ENCODE measurements at regions not wholly inside any gene's neighbourhood (a gene's known extent, or its start where the extent isn't known, plus 50 kb on each side); places are given as distances from the start of the nearest gene placed in this dataset.

DNA sequence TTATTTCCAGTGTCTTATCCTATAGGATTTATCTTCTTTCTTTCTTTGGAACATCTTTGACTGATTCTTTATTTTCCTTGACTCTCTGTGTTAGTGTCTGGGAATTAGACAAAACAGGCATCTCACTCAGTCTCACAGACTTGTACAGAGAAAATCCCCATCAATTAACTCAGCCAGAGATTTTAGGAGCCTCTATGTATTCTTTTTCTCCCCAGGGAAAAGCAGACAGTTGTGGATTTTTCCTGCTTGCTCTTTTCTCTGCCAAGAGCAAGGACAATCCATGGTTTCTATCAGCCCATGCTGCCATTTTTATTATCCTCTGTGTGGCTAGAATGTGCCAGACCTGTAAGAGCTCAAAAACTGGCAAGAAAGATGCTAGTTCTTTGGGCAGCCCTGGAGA, 595.1 kb downstream of the SNAPC1 start:
- no peak for DNase-seq (ENCODE audit: extremely low read depth in 1 of 2, low read depth in 1 of 2)

DNA sequence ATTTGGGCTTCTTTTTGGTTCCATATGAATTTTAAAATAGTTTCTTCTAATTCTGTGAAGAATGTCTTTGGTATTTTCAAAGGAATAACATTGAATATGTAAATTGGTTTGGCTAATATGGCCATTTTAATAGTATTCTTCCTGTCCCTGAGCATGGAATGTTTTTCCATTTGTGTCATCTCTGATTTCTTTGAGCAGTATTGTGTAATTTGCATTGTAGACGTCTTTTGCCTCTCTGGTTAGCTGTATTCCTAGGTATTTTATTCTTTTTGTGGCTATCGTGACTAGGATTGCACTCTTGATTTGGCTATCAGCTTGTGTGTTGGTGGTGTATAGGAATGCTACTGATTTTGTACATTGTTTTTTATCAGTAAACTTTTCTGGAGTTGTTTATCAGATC, 601.9 kb downstream of the SNAPC1 start:
- DNase-seq (ENCODE audit: extremely low read depth in 1 of 2, low read depth in 1 of 2), result no peak

DNA sequence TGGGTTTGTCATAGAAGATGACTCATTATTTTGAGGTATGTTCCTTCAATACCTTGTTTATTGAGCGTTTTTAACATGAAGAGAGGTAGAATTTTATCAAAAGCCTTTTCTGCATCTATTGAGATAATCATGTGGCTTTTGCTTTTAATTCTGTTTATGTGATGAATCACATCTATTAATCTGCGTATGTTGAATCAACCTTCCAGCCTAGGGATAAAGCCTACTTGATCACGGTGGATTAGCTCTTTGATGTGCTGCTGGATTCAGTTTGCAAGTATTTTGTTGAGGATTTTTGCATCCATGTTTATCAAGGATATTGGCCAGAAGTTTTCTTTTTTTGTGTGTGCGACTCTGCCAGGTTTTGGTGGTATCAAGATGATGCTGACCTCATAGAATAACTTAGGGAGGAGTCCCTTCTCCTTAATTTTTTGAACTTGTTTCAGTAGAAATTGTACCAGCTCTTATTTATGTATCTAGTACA, 602.6 kb downstream of the SNAPC1 start:
- no peak for DNase-seq (ENCODE audit: extremely low read depth in 1 of 2, low read depth in 1 of 2)

DNA sequence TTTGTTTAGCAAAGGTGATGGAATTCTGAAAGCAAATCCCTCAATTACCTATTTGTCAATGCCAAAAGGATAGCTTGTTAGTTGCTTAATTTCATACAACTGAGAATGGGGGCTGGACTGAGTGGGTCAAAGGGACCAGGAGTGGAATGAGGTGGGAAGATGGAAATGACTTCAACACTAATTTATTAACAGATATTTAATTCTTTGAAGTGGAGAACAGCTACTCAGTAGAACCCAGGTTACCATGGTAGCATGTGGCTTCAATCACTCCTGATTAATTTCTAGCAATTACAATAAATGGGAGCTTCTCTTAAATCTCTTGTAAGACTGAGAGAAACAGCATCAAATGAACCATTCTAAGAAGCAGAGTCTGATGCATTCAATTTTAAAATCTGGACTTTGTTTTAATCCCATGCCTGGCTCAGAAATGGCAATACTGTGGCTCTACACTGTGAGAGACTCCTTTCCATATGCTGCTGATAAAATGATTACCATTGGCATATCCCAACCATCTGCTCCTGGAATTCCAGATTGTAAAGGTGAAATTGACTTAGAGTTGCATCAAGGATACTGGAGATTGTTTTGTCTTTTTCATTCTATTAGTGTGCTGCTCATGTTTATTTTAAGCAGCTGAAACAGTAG, 607.8 kb downstream of the SNAPC1 start:
- no peak for DNase-seq (ENCODE audit: extremely low read depth in 1 of 2, low read depth in 1 of 2)

DNA sequence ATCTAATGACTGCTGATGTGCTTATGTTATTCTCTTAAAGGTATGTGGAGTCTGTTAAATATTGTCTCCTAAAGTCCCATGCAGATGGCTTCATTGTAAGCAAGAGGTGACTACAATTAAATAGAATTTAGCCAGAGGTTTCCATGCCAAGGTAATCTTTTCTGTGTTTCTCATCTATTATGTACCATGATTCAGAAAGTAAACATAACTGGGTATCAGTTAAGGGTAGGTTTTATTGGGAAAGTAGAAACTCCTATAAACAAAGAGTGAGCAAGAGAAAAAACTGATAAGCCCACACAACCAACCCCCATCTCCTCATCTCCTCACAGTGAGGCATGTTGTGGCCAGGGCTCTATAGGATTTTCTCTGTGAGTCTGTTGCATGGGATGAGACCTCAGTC, 611.7 kb downstream of the SNAPC1 start:
- DNase-seq (ENCODE audit: extremely low read depth in 1 of 2, low read depth in 1 of 2), result no peak

DNA sequence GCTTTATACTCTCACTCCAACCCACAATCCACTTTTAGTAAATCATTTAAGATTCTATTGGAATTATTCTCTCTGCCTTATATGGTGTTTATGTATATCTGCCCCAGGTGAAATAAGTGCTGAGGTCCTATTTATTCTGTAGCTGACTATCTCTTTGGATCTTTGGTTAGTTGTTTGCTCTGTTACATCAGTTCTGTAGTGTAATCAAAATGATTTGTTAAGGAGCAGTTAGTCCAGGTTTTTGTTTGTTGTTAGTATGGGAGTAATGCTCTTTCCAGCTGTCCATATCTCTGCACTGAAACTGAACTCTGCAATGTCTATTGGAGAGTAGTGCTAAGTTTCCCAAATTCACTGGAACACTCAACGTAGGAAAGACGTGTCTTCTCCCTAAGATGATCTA, 615.8 kb downstream of the SNAPC1 start:
- DNase-seq (ENCODE audit: extremely low read depth in 1 of 2, low read depth in 1 of 2), result no peak

DNA sequence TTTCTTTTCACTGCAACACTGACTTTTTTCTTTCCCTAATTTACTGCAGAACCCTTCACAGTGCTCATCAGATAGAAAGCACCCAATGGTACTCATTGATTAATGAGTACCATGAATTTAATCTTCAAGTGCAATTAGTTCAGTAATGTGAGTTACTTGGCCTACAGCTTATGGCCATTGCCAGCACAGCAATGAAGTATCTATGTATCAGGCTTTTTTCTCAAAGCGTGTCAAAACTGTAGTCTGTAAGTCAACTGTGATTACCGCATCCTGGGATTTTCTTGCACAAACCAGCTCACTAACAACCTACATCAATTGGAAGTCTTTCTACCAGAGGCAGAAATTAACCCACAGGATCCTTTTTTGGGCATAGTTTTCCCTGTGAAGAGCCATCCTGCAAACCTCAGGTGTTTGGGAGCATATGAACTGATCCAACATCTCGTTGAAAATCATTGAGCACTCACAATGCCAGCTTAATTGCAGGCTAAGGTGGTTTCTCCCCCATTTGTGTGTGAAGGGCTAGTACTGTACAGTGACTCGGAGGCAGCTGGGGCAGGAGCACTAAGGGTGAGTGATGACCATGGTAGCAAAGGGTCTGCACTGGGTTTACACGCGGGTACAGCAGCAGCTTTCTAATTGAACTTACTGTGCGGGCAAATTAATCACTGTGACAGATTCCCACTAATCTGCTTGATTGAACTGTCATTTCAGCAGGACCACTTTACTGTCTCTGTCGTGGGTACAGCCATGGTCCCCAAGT, 619.3 kb downstream of the SNAPC1 start:
- DNase-seq (ENCODE audit: extremely low read depth in 1 of 2, low read depth in 1 of 2), result no peak

DNA sequence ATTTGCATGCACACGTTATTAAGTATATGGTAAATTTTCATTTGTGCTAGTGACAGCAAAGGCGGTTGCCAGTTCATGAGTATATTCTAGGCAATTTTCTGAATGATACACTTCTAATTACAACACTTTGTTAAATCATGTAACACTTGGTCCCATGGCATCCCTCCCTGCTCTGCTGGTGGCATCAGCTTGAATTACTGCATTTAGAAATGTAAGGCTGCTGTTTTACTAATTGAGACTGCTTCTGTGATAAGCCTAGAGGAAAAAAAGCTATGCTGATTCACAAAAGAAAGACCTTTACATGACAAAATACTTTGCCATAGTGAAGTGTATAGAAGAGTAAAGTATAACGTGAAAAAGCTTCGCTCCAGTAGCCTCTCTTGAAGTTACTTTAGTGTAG, 636.1 kb downstream of the KCNH5 start:
- no peak for DNase-seq (ENCODE audit: extremely low read depth in 1 of 2, low read depth in 1 of 2)

DNA sequence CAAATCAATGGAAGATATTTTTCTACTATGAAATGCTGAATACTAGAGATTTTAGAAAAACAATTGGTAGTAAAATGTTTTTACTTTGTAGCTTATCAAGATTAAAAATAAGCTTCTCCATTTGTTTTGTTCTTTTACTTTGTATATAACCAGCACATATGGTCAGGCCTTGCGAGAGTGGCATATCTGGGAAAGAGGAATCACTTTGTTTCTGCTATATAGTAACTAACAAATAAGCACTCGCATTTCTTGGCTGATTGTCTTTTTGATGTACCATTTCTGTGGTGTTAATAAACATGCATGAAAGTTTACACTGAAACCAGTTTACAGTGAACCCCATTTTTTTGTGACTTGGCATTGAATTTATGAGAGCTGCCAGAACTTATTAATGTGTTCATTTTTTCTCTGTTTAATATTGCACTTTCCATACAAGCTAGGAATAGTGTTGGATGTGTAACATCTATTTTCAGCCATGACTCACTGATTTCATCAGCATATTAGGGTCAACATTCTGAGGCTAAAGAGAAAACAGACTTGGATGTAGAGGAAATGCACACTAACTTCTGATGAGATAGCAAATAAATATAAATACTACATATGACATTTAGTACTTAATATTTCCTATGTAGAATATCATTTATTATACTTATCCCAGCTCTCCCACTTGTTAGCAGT, 635.5 kb downstream of the KCNH5 start:
- no peak for DNase-seq (ENCODE audit: extremely low read depth in 1 of 2, low read depth in 1 of 2)

DNA sequence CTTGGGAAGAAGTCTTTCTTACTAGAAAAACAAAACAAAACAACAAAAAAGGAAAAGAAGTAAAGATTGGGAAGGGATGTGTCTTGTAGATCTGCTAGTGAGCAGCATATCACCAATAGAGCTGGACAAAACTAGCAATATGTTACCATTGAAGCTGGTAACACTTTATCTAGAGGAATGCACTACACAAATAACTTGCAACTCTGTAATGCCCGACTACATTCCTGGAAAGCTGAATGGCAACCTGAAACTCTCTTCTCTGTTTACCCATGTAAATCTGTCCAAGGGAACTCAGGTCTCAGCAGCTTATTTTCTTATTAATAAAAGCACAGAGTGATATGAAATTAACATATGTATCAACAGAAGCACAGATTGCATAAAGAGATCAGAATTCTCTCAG, 624.4 kb downstream of the KCNH5 start:
- DNase-seq (ENCODE audit: extremely low read depth in 1 of 2, low read depth in 1 of 2), result no peak

DNA sequence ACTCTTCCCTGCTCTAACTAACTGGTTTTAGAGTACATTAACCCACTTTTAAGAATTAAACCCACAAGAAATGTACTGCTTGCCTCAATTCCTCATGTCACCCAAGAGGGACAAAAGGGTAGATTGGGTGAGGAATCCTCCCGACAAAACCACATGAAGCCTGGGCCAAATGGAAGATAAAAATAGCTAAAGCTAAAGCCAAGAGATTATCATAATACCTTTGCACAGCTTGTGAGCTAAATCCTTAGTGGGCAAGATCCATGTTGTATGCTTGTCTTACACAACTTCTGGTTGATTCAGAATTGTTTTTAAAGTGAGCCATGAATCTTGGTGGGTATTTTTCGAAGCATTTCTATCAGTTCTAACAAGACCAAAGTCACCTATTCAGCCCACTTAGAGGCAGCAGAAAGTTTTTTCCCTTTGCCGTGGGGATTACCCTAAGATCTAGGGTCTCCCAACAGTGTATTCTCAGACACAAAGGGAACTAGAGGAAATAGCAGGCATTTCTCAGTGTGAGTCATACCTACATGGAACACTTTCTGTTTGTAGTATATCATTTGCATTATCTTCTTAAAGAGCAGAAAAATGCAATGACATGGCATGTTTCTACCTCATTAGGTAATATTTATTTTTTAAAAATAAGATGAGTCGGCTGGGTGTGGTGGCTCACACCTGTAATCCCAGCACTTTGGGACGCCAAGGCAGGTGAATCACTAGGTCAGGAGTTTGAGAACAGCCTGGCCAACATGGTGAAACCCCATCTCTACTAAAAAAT, 616.6 kb downstream of the KCNH5 start:
- DNase-seq (ENCODE audit: extremely low read depth in 1 of 2, low read depth in 1 of 2), result no peak

DNA sequence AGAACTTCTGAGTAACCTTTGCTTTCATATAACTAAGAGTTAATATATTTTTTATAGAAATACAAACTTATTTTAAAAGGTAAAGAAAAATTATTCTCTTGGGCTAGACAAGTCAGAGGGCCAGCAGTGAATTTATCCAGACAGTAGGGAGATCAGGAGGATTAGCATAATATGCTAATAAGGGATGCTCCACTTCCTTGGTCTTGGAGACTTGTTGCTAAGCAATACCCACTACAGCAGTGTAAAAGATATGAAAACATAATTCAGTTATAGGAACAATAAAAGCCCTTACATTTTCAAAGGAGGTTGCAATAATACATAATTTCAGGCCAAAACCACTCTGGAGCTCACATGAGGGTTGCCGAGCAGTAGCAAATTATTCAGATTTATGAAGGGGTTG, 615.6 kb downstream of the KCNH5 start:
- DNase-seq (ENCODE audit: extremely low read depth in 1 of 2, low read depth in 1 of 2), result no peak

DNA sequence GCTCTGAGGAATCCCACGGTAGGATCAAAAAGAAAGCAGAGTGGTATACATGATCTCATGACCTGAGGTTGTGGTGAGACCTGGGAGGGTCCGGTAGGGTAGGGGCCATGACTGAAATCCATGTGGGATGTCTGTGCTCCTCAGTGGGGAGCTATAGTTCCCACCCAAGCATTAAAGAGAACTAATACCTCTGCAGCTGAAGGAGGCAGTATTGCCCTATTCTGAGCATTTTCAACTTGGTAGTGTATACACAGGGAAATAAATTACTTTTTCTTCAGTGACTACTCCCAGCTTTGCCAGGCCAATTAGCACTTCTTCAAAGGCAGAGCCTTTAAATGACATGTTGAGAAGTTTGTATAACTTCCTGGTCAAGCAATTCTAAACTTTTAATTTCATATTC, 613.8 kb downstream of the KCNH5 start:
- DNase-seq (ENCODE audit: extremely low read depth in 1 of 2, low read depth in 1 of 2), result no peak

DNA sequence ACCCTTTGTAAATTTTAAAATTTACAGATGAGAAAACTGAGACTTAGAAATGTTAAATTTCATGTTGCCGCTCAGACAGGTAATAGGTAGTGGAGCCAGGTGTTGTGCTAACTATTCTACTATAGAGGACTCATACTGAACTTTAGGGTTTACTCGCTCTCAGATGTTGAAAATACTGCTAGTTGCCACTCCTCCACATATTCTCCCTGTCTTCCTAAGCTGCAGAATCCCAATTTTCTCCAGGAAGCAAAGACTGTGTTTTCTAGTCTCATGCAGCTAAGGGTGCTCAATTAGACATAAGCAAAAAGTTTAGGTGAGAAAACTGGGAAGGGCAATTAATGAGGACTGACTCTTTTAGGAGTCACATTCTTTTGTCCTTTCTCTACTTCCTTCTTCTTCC, 612.3 kb downstream of the KCNH5 start:
- DNase-seq (ENCODE audit: extremely low read depth in 1 of 2, low read depth in 1 of 2), result no peak

DNA sequence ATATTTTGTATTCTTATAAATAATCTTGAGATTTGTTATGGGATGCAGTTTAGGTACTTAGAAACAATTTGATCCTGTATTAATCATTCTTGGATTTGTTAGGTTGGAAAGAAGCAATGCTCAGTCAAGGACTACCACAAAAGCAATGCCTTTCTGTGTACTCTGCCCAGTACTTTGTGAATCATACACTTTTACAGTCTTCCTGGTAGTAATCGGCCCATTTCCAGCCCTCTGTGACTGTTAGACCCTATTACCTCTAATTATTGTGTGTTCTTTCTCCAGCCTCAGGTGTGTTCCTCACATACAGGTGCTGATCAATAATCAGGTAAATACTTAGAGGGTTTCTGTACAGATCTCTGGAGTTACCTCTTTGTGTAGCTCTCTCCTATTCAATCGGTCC, 609.0 kb downstream of the KCNH5 start:
- no peak for DNase-seq (ENCODE audit: extremely low read depth in 1 of 2, low read depth in 1 of 2)

DNA sequence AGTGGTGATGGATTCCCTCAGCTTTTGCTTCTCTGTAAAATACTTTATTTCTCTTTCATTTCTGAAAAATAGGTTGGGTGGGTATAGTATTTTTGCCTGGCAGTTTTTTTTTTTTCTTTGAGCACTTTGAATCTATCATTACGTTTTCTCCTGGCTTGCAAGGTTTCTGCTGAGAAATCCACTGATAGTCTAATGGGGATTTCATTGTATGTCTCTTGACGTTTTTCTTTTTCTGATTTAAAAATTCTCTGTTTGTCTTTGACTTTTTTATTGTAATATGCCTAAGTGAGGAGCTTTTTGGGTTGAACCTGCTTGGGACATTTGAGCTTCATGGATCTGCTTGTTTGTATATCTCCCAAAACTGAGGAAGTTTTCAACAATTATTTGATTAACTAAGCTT, 606.0 kb downstream of the KCNH5 start:
- no peak for DNase-seq (ENCODE audit: extremely low read depth in 1 of 2, low read depth in 1 of 2)

DNA sequence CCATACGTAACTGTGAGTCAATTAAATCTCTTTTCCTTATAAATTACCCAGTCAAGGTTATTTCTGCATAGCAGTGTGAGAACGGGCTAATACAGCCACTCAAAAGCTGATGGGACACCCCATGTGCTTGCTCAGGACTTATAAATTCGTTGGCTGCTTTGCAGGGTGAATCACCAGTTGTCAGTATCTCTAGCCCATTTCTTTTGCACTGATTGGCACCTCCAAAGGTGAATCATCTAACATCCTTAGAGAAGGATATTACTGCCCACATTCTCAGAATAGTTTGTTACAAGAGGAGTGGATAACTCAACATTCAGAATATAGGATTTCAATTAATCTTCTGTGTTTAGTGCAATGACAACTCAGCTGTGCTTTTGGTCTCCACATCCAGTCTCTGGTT, 601.5 kb downstream of the KCNH5 start:
- no peak for DNase-seq (ENCODE audit: extremely low read depth in 1 of 2, low read depth in 1 of 2)

DNA sequence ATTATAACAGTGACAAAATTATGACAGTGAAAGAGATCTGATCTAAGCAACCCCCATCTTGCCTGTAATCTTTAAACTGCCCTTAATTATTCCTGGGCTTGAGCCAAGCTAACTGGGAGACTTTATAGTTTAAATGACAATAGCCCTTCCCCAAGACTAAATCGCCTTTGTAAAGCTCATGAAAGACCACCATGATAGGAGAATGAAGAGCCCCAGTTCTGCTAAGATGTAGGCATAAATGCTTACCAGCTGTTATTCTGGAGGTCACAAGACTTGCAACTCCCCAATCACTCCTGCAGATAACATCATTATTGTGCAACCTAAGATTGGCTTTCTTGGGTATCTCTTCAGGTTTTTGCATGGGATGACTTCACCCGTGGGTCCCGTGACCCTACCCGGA, 599.7 kb downstream of the KCNH5 start:
- DNase-seq (ENCODE audit: extremely low read depth in 1 of 2, low read depth in 1 of 2), result no peak

DNA sequence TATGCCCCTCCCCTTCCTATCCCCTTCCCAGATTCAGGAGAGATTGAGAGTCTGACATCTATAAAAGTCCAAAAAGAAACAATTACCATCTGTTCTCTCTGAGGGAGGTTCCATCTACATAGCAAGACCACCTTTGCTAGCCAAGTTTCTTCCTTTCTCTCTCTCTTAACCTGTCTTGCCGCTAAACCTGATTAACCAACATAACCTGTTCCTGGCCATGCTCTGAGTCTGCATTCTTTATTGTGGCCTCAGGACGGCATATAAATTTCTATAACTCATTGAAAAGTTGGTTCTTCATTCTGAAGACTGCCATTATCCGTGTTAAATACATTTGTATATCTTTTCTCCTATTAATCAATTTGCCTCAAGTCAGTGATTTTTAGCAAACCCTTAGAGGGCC, 594.0 kb downstream of the KCNH5 start:
- no peak for DNase-seq (ENCODE audit: extremely low read depth in 1 of 2, low read depth in 1 of 2)

DNA sequence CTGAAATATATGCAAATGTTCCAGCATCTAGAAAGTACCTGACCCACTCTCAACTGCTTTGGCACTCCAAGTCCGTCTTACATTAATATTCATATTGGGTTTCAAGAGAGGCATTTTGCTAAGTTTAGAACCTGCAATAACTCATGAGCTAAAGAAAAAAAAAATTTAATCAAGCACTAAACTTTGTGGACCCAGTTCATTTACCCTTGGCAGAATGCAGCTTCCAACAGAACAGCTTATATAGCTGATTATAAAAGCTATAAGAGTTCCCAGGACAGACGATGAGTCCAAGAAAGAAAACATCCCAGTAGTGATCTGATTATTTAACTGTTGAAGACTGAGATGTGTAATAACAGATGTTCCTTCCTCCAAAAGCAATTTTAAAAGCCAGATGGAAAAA, 592.0 kb downstream of the KCNH5 start:
- no peak for DNase-seq (ENCODE audit: extremely low read depth in 1 of 2, low read depth in 1 of 2)

DNA sequence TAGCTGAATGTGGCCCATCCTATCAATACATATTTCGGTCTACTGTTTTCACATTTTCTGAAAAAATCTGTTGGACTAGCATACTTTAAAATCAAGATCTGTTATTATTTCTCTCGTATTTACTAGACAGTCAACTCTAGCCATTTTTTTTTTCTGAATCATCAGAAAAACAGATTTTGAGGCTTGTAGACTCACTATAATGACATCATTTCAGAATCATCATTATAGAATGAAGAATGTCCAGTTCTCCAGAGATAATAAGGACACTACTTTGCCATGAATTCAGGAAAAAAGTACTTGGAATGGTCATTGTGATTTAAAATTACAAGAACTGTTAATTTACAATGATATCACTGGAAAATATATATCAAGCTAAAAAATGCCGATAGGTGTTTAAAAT, 589.8 kb downstream of the KCNH5 start:
- no peak for DNase-seq (ENCODE audit: extremely low read depth in 1 of 2, low read depth in 1 of 2)
